SH-SY5Y (cell line): ENCODE measurements at regions not wholly inside any gene's neighbourhood (a gene's known extent, or its start where the extent isn't known, plus 50 kb on each side); places are given as distances from the start of the nearest gene placed in this dataset.

Source experiments
- GATA2 ChIP-seq: IDR thresholded peaks from 2 replicates; pipeline ENCODE4 v1.6.1; 2011; ENCODE audit warnings: mild to moderate bottlenecking, low read depth, low read length
- GATA3 ChIP-seq: IDR thresholded peaks from 2 replicates; pipeline ENCODE4 v1.6.1; 2011; ENCODE audit warnings: low read depth, mild to moderate bottlenecking, low read length, moderate library complexity

DNA sequence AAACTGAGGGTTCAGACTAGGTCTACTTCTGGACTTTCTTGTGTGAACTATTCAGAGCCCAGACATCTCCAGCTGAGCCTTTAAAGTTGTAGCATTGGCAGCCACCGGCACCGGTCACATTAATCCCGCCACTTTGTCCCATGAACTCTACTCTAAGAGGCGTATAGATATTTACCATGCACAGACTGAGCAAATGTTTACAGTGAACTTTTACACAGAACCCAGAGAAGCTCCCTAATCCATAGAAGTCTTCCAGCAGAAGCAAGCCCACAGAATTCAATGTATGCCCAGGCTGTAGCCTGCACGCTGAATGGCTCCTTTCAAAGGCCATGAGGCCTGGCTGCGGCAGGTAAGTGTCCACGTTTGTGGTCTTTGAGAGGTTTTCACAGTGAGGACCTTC lies 466.9 kb downstream of the ENC1 start:
- no peak for TF ChIP-seq GATA2
- TF ChIP-seq GATA3: no peak
